ENCODE measurements at regions not wholly inside any gene's neighbourhood (a gene's known extent, or its start where the extent isn't known, plus 50 kb on each side); places are given as distances from the start of the nearest gene placed in this dataset.

DNA sequence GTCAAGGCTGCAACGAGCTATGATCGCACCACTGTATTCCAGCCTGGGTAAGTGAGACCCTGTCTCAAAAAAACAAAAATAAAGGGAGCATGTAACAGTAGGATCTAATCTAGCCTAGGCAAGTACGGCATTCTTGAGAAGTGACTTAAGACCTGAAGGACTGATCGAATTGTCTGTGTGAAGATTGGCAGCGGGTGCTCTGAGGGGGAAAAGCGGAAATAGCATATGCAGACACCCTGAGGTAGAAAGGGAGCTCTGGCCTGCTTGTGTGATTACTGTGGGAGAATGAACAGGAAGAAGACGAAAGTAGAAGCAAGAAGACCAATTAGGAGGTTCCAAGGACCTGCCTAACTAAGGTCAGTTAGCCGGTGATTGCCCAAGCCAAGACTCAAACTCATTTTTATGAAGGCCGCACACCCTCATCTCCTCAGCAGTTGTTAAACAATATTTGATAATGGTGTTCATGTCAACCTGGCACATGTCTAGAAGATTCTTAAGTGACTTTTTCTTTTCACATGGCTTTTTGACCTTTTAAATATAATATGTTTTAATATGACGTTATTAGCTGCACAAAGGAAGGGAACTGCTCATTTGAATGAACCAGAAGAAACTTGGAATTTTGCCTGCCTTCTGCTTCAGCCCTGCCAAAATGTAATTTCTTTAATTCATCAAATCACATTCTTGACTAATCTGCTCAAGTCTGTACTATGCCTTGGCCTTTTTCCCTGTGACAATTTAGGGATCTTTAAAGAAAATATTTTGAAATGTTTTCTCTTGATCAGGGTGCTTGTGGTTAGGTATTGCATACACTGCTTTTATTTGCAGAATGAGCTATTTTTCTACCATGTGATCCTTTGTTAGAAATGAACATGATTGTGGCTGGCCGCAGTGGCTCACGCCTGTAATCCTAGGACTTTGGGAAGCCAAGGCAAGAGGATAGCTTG lies 289.2 kb upstream of the DMRT1 start:
- no peak for DNase-seq (ENCODE audit: low read depth)

DNA sequence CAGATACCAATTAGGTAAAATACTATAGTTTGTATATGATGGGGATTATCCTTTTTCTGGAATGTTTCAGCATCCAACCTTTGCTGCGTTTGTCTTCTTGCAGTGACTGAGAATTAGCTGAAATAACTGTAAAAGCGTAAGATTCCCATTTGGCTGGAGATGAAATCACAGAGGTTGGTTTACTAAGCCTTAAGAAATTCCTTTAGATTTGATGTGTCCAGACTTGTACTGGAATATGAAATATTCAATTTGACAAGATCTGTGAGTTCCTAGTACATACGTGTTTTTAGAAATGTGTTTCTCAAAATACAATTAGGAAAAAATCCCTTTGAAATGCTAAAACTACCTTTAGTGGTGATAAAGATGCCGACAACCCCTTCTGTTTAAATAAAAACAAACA lies 286.0 kb upstream of the DMRT1 start:
- no peak for DNase-seq (ENCODE audit: low read depth)

DNA sequence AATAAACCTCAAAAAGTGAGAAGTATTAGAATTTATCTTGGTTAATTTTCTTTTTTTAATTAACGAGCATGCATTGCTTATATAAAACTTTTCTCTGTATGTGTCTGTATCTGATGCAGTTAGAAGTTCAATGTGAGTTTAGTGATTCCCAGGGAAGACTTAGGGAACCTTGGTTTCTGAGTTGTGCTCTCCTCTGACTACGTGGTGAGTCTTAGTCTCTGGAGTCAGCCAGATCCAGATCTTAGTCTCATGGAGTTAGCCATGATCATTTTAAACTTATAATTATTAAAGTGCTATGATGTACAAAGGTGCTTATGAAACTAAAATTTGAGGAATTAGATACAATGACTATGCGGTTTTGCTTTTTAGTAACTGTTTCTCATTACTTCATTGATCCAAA lies 285.3 kb upstream of the DMRT1 start:
- DNase-seq (ENCODE audit: low read depth), result no peak

DNA sequence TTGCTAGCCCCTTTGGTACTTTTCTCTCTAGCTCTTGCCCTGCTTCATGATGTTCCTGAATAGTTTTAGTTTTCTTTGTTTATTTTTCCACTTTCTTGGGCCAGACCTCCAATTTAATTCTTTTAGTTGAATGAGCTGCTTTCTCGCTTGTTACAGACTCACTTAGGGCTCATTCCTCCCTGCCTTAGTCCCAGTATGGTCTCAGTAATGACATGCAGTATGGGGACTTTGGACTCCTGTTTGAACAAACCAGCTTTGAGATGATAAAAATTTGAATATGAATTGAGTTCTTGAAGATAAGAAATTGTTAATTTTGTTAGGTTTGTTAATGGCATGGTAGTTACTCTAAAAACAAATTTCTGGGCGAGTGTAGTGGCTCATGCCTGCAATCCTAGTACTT lies 284.8 kb upstream of the DMRT1 start:
- no peak for DNase-seq (ENCODE audit: low read depth)

DNA sequence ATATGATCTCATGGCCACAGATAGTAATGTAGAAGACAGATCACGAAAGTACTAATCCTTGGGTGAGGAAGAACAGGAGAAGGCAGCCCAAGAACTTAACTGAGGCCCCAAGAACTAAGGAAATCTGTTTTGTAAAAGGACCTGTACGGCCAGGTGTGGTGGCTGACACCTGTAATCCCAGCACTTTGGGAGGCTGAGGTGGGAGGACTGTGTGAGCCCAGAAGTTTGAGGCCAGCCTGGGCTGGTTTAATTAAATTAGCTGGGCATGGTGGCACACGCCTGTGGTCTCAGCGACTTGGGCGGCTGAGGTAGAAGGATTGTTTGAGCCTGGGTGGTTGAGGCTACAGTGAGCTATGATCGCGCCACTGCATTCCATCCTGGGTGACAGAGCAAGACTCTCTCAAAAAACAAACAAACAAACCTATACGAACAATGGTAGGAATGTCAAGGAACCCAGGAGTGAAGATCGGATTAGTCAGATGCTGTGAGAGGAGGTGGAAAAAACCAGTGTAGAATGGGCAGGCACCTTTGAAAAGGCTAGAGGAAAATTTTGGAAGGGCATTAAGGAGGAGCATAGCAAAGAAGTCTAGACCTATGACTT lies 283.8 kb upstream of the DMRT1 start:
- peak; percentile 78 for DNase-seq (ENCODE audit: low read depth)

DNA sequence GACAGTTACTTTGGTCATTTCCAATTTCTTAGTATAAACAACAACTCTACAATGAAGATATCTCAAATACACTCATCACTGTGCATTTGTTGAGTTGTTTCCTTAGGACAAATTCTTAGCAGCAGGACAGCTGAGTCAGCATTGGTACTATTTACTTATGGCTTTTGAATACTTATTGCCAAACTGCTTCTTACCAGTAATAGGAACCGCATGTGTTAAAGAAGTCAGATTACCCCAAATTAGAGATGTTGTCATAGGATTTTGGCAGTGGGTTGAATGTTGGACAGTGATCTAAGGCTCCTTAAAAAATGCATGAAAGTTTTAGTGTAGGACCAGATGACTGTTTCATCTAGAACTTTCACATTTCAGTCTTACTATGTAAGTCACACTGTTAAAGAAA lies 280.1 kb upstream of the DMRT1 start:
- no peak for DNase-seq (ENCODE audit: low read depth)

DNA sequence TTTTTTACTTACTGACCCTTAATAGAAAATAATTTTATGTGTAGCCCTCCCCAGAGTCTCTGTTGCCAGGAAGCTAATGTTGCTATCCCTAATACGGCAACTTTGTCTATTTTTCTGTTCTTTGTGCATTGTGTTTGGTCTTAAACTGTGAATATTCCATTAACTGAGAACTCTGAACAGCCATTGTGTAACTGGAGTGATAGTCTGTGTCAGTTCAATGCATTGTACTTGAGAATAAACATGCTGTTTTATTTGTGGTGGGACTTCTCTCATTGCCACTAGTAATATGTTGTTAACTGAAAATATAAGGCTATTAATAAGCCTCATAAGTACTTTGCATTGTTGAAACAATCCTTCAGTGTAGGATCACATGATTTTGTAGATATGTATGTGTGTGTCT lies 278.3 kb upstream of the DMRT1 start:
- DNase-seq (ENCODE audit: low read depth), result no peak

DNA sequence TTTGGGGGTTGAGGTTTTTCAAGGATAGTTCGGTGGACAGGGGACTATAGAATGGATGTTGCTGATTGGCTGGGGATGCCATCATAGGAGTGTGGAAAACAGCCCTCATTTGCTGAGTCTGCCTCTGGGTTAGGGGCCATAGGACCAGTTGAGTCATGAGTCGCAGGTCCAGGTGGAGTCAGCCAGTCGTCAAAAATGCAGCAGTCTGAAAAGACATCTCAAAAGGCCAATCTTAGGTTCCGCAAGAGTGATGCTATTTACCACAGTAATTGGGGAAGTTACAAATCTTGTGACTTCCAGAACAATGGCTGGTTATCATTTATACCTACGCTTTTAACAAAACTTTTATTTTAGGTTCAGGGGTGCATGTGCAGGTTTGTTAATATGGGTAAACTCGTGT lies 276.0 kb upstream of the DMRT1 start:
- no peak for DNase-seq (ENCODE audit: low read depth)

DNA sequence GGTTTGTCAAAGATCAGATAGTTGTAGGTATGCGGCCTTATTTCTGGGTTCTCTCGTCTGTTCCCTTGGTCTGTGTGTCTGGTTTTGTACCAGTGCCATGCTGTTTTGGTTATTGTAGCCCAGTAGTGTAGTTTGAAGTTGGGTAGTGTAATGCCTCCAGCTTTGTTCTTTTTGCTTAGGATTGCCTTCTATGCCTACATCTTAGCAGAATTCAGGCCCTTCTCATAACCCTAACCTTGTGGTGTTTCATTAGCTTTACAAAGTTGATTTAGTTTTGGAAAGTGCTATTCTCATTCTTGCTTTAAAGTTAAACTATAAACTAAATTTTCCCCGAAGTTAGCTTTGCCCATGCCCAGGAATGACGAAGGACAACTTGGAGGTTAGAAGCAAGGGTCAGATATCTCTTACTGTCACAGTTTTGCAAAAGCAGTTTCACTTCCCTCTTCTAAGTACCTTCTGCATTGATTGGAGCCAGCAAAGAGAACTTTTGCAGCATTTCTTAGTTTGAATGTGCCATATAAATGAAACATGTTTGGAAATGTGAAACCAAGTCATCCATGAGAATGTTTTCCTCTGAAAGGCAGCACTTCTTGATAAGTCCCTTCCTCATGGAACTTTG lies 274.3 kb upstream of the DMRT1 start:
- DNase-seq (ENCODE audit: low read depth), result no peak

DNA sequence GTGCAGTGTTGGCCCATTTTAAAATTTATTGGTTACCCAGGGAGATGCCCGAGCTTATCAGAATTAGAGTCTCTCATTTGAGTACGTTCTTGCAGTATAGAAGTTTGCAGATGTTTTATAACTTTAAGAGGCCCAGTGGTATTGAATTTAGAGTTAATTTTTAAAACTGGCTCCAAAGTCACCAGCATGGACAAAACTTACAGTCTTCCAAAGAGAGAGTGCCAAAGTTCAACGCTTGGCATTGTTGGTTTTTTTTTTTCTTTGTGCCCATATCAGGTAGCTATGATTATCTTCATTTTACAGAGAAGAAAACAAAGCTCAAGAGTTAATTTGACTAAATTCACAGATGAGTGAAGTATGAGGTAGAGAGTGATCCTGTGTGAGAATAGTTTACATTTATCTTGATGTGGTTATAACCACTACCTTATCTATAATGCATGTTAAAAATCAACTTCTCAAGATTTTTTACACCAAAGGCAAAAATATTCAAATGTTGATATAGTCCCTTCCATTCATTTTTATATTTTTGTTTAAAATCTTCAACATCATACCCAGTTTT lies 273.7 kb upstream of the DMRT1 start:
- no peak for DNase-seq (ENCODE audit: low read depth)

DNA sequence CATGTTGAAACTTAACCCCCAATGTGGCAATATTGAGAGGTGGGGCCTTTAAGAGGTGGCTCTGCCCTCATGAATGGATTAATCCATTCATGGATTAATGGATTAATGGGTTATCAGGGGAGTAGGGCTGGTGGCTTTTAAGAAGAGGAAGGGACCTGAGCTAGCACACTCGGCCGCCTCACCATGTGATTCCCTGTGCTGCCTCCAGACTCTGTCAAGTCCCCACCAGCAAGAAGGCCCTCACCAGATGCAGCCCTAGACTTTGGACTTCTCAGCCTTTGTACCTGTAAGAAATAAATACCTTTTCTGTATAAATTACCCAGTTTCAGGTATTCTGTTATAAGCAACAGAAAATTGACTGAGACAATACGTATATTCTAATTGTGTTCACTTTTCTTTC lies 272.2 kb upstream of the DMRT1 start:
- no peak for DNase-seq (ENCODE audit: low read depth)

DNA sequence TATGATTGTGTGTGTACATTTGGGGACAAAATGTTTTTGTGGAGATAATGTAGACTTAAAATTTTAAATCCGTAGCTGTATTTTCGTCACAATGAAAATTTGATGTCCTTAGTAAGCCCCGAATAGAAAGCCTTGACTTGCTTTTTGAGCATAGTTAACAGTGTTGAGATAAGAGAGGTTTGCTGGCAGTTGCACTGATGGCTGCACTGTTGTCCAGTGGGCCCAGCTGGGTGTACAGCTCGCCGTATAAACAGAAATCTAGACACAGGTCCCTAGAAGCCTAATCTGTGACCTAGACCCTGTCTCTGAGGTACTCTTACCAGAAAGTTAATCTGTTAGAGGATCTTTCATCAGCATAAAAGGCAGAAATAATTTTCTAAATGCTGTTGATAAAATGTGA lies 271.3 kb upstream of the DMRT1 start:
- DNase-seq (ENCODE audit: low read depth), result no peak

DNA sequence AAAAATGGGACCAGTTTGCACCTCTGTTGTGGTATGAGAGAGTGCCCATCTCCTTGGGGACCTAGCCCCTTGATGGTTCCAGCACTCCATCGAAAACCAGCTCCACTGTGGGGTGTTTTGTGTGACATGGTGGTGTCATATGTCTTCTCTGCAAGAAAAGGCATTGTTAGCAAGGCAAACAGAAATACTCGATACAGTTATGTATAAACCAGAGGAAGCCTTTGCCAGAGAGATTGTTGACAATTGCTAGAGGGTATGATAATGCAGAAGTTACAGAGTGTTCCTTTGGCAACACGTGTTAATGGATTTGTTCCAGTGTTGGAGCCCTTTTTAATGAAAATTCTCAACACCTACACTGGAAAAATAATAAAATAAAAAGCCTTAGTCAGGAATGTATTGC lies 270.4 kb upstream of the DMRT1 start:
- no peak for DNase-seq (ENCODE audit: low read depth)

DNA sequence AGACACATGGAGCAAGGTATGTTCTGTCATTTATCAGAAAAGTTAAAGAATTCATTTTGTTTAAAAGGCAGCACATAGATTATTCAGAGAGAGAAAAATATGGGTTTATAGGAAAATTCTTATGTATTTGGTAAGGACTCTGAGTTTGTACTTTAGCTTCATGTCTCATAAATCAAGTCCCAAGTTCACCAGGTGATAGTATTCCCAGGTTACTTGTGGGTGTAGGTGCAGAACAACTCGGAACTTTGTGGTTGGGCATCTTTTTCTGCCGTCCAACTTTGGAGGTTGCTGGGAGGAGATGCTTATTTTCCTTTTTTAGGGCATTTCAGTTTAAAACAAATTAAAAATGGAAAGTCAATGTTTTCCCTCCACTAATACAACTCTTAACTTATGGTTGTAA lies 269.8 kb upstream of the DMRT1 start:
- no peak for DNase-seq (ENCODE audit: low read depth)

DNA sequence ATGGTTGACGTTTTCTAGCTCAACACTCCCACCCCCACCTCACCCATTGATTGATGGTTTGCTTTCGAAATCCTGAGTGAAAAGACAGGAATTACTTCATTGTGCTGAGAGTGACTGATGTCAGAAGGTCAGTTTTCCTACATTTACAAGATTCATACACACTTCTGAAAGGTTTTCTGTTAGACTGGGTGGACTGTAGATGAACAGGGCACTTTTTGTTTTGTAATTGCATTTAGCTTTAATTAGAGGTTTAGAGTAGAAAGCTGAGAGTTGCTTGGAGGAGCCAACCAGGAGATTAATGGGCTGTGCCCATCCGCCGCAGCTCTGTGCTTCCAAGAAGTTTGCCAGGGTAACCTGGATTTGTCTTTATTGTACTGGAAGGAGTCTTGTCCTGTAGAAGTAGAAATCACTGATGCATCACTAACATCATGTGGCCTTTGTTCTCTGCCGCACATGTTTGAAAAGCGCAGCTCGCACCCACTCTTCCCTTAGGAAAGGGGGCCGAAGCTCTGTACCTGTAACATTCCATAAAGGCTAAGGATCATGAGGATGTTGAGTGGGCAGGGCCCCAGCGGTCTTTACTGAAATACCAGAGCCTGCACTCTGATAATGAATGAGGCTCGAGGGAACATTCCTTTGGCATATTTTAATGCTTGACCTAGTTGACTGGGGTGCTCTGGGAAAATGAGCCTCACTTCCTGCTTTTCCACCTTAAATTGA lies 267.6 kb upstream of the DMRT1 start:
- peak; percentile 65 for DNase-seq (ENCODE audit: low read depth)

DNA sequence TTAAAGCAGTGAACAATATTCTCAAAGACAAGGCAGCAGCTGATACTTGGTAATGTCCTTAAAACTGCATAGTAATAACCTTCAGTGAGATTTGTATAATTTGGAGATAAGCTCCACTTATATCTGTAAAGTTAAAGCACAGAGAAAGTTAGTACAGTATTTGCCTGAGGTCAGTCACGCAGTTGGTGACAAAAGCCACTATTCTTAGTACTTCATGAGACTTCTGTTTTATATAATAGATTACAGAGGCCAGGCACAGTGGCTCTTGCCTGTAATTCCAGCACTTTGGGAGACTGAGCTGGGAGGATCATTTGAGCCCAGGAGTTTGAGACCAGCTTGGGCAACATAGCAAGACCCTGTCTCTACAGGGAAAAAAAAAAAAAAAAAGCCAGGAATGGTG lies 266.4 kb upstream of the DMRT1 start:
- no peak for DNase-seq (ENCODE audit: low read depth)

DNA sequence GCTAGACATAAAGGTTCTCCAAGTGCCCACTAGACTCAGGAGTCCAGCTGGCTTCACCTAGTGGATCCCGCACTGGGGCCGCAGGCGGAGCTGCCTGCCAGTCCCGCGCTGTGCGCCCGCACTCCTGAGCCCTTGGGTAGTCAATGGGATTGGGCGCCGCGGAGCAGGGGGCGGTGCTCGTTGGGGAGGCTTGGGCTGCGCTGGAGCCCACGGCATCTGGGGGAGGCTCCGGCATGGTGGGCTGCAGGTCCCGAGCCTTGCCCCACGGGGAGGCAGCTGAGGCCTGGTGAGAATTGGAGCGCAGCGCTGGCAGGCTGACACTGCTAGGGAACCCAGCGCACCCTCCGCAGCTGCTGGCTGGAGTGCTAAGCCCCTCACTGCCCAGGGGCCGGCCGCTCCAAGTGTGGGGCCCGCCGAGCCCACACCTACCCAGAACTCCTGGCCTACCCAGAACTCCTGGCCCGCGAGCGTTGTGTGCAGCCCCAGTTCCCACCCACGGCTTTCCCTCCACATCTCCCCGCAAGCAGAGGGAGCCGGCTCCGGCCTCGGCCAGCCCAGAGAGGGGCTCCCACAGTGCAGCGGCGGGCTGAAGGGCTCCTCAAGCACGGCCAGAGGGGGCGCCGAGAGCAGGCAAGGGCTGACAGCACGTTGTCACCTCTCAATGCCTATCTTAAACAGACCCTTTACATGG lies 260.7 kb upstream of the DMRT1 start:
- DNase-seq (ENCODE audit: low read depth), result no peak

DNA sequence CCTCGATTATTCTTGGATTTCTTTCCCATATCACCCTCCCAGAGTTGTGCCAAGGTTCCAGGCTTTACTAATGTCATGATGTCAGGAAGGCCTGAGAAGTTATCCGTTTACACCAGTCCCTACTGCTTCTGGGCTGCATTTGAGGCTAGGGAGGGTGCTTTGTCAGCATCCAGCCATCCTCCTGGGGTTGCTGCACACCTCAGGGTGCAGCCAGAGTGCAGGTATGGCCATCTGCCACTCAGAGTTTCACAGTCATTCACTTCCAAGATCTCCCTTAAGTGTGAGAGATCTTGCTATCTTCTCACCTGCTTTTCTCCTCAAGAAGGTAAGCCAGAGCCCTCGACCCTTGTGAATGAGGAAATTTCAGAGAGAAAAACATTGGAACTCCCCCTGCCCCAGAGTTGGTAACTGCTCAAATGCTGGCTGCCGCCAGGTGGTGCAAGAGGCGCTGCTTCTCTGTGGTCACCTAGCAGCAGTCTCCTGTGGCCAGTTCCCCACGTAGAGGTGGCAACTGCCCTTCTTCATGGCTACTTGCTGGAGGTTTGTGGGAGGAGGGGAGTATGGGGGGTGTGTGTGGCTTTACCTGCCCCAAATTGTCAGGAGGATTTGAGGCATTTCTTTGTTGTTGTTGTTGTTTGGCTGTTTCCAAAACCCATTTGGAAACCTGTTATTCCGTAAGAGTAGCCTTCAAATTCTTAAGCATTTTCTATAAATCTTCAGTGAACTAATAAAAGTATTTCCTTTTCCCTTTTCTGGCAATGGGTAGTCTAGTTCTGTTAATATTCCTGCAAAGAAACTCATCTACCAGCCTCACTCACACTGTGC lies 259.6 kb upstream of the DMRT1 start:
- DNase-seq (ENCODE audit: low read depth), result peak; percentile 28

DNA sequence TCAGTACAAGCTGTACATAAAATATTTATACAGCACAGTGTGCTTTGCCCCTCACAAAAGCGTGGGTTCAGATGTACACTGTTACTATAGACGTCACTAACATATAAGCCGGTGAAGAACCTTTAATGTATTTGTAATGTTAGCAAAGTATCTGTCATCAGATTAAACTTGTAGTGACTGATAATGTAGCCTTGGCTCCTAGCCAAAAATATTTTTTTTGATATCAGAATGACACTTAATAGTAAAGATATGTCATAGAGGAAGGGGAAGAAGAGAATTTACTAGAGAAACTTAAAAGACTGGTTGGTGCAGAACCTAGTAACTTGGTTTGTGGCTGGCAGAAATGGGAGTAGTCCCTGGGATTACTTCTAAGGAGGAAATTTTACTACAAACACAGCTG lies 258.7 kb upstream of the DMRT1 start:
- no peak for DNase-seq (ENCODE audit: low read depth)

DNA sequence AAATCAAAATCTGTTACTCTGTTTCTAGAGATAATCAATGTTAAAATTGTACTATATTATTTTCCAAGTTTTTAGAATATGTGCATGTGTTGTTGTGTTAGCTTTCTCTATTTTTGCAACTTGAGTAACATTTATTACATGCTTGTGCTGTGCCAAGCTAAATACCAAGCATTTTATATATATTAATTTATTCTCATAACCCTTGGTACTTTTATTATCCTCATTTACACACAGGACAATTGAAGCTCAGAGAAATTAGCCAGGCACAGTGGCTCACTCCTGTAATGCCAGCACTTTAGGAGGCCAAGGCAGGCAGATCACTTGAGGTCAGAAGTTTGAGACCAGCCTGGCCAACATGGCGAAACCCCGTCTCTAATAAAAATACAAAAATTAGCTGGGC lies 254.0 kb upstream of the DMRT1 start:
- DNase-seq (ENCODE audit: low read depth), result no peak

DNA sequence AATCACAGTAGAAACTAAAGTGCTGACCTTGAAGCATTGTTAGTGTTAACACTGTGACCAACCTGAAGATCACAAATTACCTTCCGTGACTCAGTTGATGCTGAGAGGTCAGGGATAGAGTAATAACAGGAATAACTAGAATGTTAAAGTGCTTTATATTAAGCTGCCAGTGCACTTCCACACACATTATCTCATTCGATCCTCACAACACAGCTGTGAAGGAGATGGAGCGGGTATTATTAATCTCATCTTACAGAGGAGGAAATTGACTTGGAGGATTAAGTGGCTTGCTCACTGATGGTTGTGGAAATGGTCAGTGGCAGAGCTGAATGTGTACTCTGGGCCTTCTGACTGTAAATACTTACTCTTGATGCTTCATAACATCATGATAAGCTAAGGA lies 252.5 kb upstream of the DMRT1 start:
- DNase-seq (ENCODE audit: low read depth), result no peak
